Tibial artery (tissue), 4 donors: ENCODE measurements at regions not wholly inside any gene's neighbourhood (a gene's known extent, or its start where the extent isn't known, plus 50 kb on each side); places are given as distances from the start of the nearest gene placed in this dataset.

Experiments
- DNase-seq, 2 donors: peaks; one replicate each; pipeline ENCODE4 v3.0.0-alpha.2; 2019
- H3K27ac ChIP-seq, 2 donors: fragments of 200-600 bp; sonication (generic) in 1 of 2; 1 replicate in 1 of 2; 2 replicates in 1 of 2; pipeline ENCODE4 v1.5.1; 2018 to 2019; ENCODE audit warnings: mild to moderate bottlenecking in 1 of 2
- H3K27me3 ChIP-seq, 2 donors: fragments of 200-600 bp; sonication (generic) in 1 of 2; one replicate each; pipeline versions ENCODE4 v1.5.1 to v1.6.0; 2016 to 2019
- H3K36me3 ChIP-seq, 3 donors: fragments of 200-600 bp; sonication (generic) in 2 of 3; one replicate each; pipeline ENCODE4 v1.5.1; 2016 to 2019; ENCODE audit warnings: mild to moderate bottlenecking in 2 of 3
- H3K4me1 ChIP-seq, 4 donors: fragments of 200-600 bp; sonication (generic) in 2 of 4; 1 replicate in 3 of 4; 2 replicates in 1 of 4; pipeline ENCODE4 v1.5.1; 2016 to 2019
- H3K4me3 ChIP-seq, 2 donors: fragments of 200-600 bp; sonication (generic) in 1 of 2; 1 replicate in 1 of 2; 2 replicates in 1 of 2; pipeline ENCODE4 v1.5.1; 2018 to 2019; ENCODE audit warnings: mild to moderate bottlenecking in 2 of 2
- H3K9me3 ChIP-seq, 3 donors: fragments of 200-600 bp; sonication (generic) in 1 of 3; one replicate each; pipeline ENCODE4 v1.5.1; 2016 to 2019
- intact Hi-C: fragments of 100-400 bp; cut with DNase I; formaldehyde crosslinking; loops from one replicate; pipeline ENCODE4 v1.15.0; 2023; ENCODE audit warnings: low total_unique reads
- TF ChIP-seq, protein P1 (sequence below), 2 experiments: fragments of 200-600 bp in 1 of 2; fragments of 450-650 bp in 1 of 2; IDR thresholded peaks; one replicate each; pipeline ENCODE4 v1.5.1; 2017 to 2019; ENCODE audit warnings: antibody characterized with exemption in 2 of 2, mild to moderate bottlenecking in 1 of 2, moderate library complexity in 1 of 2

DNA sequence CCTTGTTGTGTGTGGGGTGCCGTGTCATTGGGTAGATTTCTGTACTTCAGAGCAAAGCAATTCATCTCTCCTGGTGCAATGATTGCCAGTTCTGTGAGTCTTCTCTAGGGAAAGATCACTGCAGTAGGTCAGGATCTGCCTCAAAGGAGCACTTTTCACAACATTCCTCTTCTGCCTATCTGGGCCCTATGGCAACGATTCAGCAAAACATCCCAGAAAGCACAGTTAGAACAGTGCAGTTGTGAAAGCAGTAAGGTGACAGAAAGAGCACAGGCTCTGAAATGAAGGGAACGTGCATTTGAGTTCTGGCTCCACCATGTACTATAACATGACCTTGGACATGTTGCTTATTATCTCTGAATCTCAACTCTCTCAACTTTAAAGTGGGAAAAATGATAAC lies 178.5 kb upstream of the N4BP1 start:
- Histone ChIP-seq H3K4me1 (no peaks in the 10 kb centered on the region), H3K27me3 (no peaks in the 10 kb centered on the region), H3K36me3 (no peaks in the 10 kb centered on the region), H3K27ac (no peak overlapping the region), H3K4me3 (no peak overlapping the region), H3K9me3 (peaks cover 0 to 6% (median 0%) of the 10 kb centered on the region in 3 donors)
- intact Hi-C loops = no loop called here
- TF ChIP-seq, protein P1, sequence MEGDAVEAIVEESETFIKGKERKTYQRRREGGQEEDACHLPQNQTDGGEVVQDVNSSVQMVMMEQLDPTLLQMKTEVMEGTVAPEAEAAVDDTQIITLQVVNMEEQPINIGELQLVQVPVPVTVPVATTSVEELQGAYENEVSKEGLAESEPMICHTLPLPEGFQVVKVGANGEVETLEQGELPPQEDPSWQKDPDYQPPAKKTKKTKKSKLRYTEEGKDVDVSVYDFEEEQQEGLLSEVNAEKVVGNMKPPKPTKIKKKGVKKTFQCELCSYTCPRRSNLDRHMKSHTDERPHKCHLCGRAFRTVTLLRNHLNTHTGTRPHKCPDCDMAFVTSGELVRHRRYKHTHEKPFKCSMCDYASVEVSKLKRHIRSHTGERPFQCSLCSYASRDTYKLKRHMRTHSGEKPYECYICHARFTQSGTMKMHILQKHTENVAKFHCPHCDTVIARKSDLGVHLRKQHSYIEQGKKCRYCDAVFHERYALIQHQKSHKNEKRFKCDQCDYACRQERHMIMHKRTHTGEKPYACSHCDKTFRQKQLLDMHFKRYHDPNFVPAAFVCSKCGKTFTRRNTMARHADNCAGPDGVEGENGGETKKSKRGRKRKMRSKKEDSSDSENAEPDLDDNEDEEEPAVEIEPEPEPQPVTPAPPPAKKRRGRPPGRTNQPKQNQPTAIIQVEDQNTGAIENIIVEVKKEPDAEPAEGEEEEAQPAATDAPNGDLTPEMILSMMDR (IDR thresholded peaks at IDR 0.05) = no peak
- no peak for DNase-seq

DNA sequence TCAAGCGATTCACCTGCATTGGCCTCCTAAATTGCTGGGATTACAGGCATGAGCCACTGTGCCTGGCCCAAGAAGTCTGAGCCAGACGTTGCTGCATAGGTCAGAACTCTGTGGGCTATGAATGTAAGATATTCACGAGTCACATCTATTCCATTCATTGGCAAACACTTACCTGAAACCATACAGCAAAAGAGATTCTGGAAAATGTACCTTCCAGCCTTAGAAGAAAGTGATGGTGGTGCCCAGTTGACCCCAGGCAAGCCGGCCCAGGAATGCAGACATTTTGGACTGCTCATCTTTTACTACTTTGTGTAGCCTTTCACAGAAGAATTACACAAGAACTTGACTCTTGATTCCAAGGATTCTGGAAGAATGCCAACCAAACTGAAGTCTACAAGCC lies 135.6 kb upstream of the N4BP1 start:
- DNase-seq = no peak
- H3K27ac ChIP-seq = no peak overlapping the region
- H3K4me1 ChIP-seq = no peaks in the 10 kb centered on the region
- H3K9me3 ChIP-seq = peaks cover 0 to 11% (median 6%) of the 10 kb centered on the region in 3 donors
- no peak overlapping the region for H3K4me3 ChIP-seq
- H3K27me3 ChIP-seq = no peaks in the 10 kb centered on the region
- TF ChIP-seq, protein P1 (IDR thresholded peaks at IDR 0.05) = no peak
- intact Hi-C loops = no loop called here
- H3K36me3 ChIP-seq = no peaks in the 10 kb centered on the region

DNA sequence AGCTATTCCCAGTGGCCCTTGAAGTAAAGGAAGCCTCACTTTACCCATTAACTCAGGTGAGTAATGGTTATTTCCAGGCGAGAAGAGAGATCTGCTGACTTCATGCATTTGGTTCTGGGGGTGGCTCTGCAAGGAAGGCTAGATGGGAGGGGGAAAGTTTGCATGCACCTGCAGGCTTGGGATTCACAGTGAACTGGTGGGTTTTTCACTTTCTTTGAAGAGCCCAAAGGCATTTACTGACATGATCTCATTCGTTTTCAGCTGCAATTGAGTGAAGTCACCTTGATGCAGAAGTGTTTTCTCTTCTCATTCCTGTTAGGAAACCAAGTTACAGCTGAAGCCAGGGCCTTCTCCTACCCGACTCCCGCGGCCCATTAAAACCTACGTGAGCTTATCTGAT lies 131.0 kb upstream of the N4BP1 start:
- Histone ChIP-seq H3K9me3 (peaks cover 0 to 11% (median 6%) of the 10 kb centered on the region in 3 donors), H3K27ac (no peak overlapping the region), H3K36me3 (no peaks in the 10 kb centered on the region), H3K4me3 (no peak overlapping the region), H3K27me3 (no peaks in the 10 kb centered on the region), H3K4me1 (no peaks in the 10 kb centered on the region)
- no peak for DNase-seq
- TF ChIP-seq, protein P1 (IDR thresholded peaks at IDR 0.05) = no peak
- intact Hi-C loops = loop anchor here (1.0 kb wide), 1 partner anchor 40 kb away; no protein-coding TSS in a partner anchor

DNA sequence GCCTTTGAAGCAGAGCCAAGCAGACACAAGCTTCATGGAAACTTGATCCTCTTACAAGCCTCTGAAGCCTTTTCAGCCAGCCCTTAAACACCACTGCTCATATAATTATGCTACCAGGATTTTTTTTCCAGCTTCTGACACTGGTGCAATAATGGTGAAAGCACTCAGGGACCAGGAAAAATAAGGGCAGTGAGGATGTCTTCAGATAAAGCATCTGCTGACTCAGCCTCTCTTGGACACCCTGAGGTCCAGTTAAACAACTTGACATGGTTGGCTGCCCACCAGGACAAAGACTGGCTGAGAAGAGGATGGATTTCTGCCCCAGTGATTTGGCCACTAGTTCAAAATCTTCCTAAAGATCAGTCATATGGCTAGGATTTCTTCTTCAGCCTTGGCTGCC lies 124.2 kb upstream of the N4BP1 start:
- Histone ChIP-seq H3K36me3 (no peaks in the 10 kb centered on the region), H3K27me3 (no peaks in the 10 kb centered on the region), H3K4me3 (no peak overlapping the region), H3K4me1 (no peaks in the 10 kb centered on the region), H3K27ac (no peak overlapping the region), H3K9me3 (no peaks in the 10 kb centered on the region)
- DNase-seq = no peak
- TF ChIP-seq, protein P1 (IDR thresholded peaks at IDR 0.05) = no peak
- intact Hi-C loops = loop anchor here (5.0 kb wide), 1 partner anchor 722 kb away; no protein-coding TSS in a partner anchor

DNA sequence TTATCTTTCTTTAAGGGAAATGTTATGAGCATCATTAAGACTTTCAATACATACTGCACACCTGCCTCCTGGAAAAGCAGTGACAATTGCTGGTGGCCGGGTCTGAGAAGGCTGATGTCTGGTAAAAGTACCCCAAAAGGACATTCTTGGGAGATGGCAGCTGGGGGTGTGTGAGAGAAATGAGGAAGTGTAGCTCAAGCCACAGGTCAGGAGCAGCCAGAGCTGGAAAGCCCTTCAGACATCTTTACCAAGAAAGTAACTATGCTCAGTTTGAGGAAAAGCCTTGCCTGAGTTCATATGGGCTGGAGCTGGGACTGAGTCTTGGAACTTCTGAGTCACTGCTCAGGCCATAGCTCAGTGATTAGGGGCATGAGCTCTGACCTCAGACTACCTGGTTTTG lies 94.7 kb upstream of the N4BP1 start:
- H3K4me1 ChIP-seq = no peaks in the 10 kb centered on the region
- H3K27ac ChIP-seq = no peak overlapping the region
- intact Hi-C loops = loop anchor here (10.0 kb wide), 1 partner anchor 1190 kb away; no protein-coding TSS in a partner anchor
- DNase-seq = no peak
- H3K4me3 ChIP-seq = no peak overlapping the region
- peaks cover 0 to 3% (median 0%) of the 10 kb centered on the region in 3 donors for H3K9me3 ChIP-seq
- no peaks in the 10 kb centered on the region for H3K27me3 ChIP-seq
- H3K36me3 ChIP-seq = no peaks in the 10 kb centered on the region
- TF ChIP-seq, protein P1 (IDR thresholded peaks at IDR 0.05) = no peak
